Right renal cortex interstitium (tissue), 3 donors: ENCODE measurements at regions not wholly inside any gene's neighbourhood (a gene's known extent, or its start where the extent isn't known, plus 50 kb on each side); places are given as distances from the start of the nearest gene placed in this dataset.
A peak's percentile ranks its signal among the peaks of the same experiment; 100 is the strongest.
"Not testable (repeated sequence)": the region's sequence is repeated elsewhere in the genome, so short reads cannot be mapped to it uniquely, and the experiment has no call there.

Source experiments
- DNase-seq, 3 donors: peaks; one replicate each; pipeline ENCODE4 v3.0.0-alpha.2; 2013; ENCODE audit warnings: low read depth in 3 of 3, low spot score in 2 of 3

GRCh38 chr2:161044095-161044865, 115.9 kb upstream of the TANK start:
- no peak for DNase-seq

- no peak for DNase-seq
These were observed 115.3 kb upstream of the TANK start for GRCh38 chr2:161044921-161045320.

- no peak for DNase-seq
These were observed 114.5 kb upstream of the TANK start for GRCh38 chr2:161045726-161046125.

- DNase-seq = no peak
These were observed 113.4 kb upstream of the TANK start for GRCh38 chr2:161046876-161047275.

GRCh38 chr2:161048317-161048716, 111.9 kb upstream of the TANK start:
- DNase-seq = no peak

- DNase-seq = no peak
These were observed 110.7 kb upstream of the TANK start for GRCh38 chr2:161049559-161049958.

- DNase-seq = no peak
These were observed 108.0 kb upstream of the TANK start for GRCh38 chr2:161052214-161052613.

- DNase-seq = no peak
These were observed 104.9 kb upstream of the TANK start for GRCh38 chr2:161055289-161055688.

GRCh38 chr2:161059388-161059787, 100.8 kb upstream of the TANK start:
- DNase-seq = no peak

- no peak for DNase-seq
These were observed 98.4 kb upstream of the TANK start for GRCh38 chr2:161061786-161062185.

GRCh38 chr2:161063157-161063945, 96.9 kb upstream of the TANK start:
- peak; percentile 58 to 65 (median 61) for DNase-seq

- DNase-seq = no peak
These were observed 96.3 kb upstream of the TANK start for GRCh38 chr2:161063946-161064306.

- no peak for DNase-seq
These were observed 92.3 kb upstream of the TANK start for GRCh38 chr2:161067846-161068350.

GRCh38 chr2:161068670-161069069, 91.6 kb upstream of the TANK start:
- no peak for DNase-seq

GRCh38 chr2:161070693-161071479, 89.3 kb upstream of the TANK start:
- DNase-seq = no peak

- not testable (repeated sequence) for DNase-seq
These were observed 87.8 kb upstream of the TANK start for GRCh38 chr2:161072436-161072835.

GRCh38 chr2:161075701-161076100, 84.5 kb upstream of the TANK start:
- no peak for DNase-seq

GRCh38 chr2:161076936-161077335, 83.3 kb upstream of the TANK start:
- no peak for DNase-seq

GRCh38 chr2:161077367-161078210, 82.6 kb upstream of the TANK start:
- DNase-seq = no peak

- no peak for DNase-seq
These were observed 82.1 kb upstream of the TANK start for GRCh38 chr2:161078211-161078539.
